DND-41 (cell line): ENCODE measurements at regions not wholly inside any gene's neighbourhood (a gene's known extent, or its start where the extent isn't known, plus 50 kb on each side); places are given as distances from the start of the nearest gene placed in this dataset.
"Not testable (repeated sequence)": the region's sequence is repeated elsewhere in the genome, so short reads cannot be mapped to it uniquely, and the experiment has no call there.

ENCODE experiments used
- ATAC-seq: fragments of 200-7000 bp; cut with Tn5 transposase; 3 replicates; pipeline ENCODE4 v1.9.1; 2021; ENCODE audit warnings: low read depth; ENCODE audit not compliant: insufficient read depth
- DNase-seq: peaks from one replicate; pipeline ENCODE4 v3.0.0-alpha.2; 2020
- H2AFZ ChIP-seq: 2 replicates; pipeline ENCODE4 v1.6.0; 2012; ENCODE audit warnings: low read depth, low read length
- H3K27ac ChIP-seq: 2 replicates; pipeline ENCODE4 v1.5.1; 2012; ENCODE audit warnings: low read length, inconsistent platforms
- H3K27me3 ChIP-seq: fragments of 200-600 bp; sonication (generic); 2 replicates; pipeline ENCODE4 v1.6.0; 2012; ENCODE audit warnings: low read length, mild to moderate bottlenecking, inconsistent platforms; ENCODE audit not compliant: insufficient read depth, poor library complexity
- H3K36me3 ChIP-seq: 2 replicates; pipeline ENCODE4 v1.5.1; 2012; ENCODE audit warnings: low read length, inconsistent platforms; ENCODE audit not compliant: insufficient read depth
- H3K4me1 ChIP-seq: 2 replicates; pipeline ENCODE4 v1.5.1; 2012; ENCODE audit warnings: mild to moderate bottlenecking, low read length; ENCODE audit not compliant: insufficient read depth
- H3K4me2 ChIP-seq: 2 replicates; pipeline ENCODE4 v1.6.0; 2012; ENCODE audit warnings: mild to moderate bottlenecking, moderate library complexity, low read length, inconsistent platforms; ENCODE audit not compliant: insufficient read depth
- H3K4me3 ChIP-seq, 2 experiments: fragments of 200-600 bp in 1 of 2; shearing (Covaris generic) in 1 of 2; 2 replicates each; pipeline ENCODE4 v1.5.1; 2012 to 2016; ENCODE audit warnings: inconsistent platforms in 2 of 2, low read length in 2 of 2, mild to moderate bottlenecking in 2 of 2, low read depth in 1 of 2, moderate library complexity in 1 of 2
- H3K79me2 ChIP-seq: 2 replicates; pipeline ENCODE4 v1.6.0; 2012; ENCODE audit warnings: low read length, inconsistent platforms; ENCODE audit not compliant: insufficient read depth
- H3K9ac ChIP-seq: 2 replicates; pipeline ENCODE4 v1.6.0; 2012; ENCODE audit warnings: low read depth, mild to moderate bottlenecking, inconsistent platforms, low read length, moderate library complexity
- H3K9me3 ChIP-seq: 2 replicates; pipeline ENCODE4 v1.5.1; 2012; ENCODE audit warnings: low read length, moderate library complexity, mild to moderate bottlenecking, inconsistent platforms; ENCODE audit not compliant: insufficient read depth, severe bottlenecking
- H4K20me1 ChIP-seq: 2 replicates; pipeline ENCODE4 v1.6.0; 2012; ENCODE audit warnings: low read length; ENCODE audit not compliant: insufficient read depth
- CTCF ChIP-seq: IDR thresholded peaks from 2 replicates; pipeline ENCODE4 v1.5.1; 2012; ENCODE audit warnings: borderline replicate concordance, low read length, moderate library complexity, mild to moderate bottlenecking; ENCODE audit not compliant: poor library complexity, severe bottlenecking; ENCODE audit errors: extremely low read depth
- EZH2 ChIP-seq: IDR thresholded peaks from 3 replicates; pipeline ENCODE4 v1.6.1; 2012; ENCODE audit warnings: borderline replicate concordance, low read depth, mild to moderate bottlenecking, moderate library complexity, low read length, inconsistent platforms; ENCODE audit not compliant: severe bottlenecking

- Histone ChIP-seq H4K20me1 (no peaks in the 10 kb centered on the region), H3K4me2 (no peak overlapping the region), H3K36me3 (peaks cover 8% of the 10 kb centered on the region; the same call in 1 of the 2 replicates), H3K9ac (no peak overlapping the region), H3K4me1 (no peaks in the 10 kb centered on the region), H2AFZ (no peak overlapping the region), H3K27me3 (no peaks in the 10 kb centered on the region), H3K4me3 (no peak overlapping the region), H3K27ac (no peak overlapping the region), H3K9me3 (no peaks in the 10 kb centered on the region), H3K79me2 (no peaks in the 10 kb centered on the region)
- TF ChIP-seq CTCF (no peak), EZH2 (no peak)
- ATAC-seq (no peak), DNase-seq (no peak)
Observed at GRCh38 chr14:35174342-35174741, 52.0 kb downstream of the PRORP start.

GRCh38 chr14:35180179-35180578 lies 57.8 kb downstream of the PRORP start:
- Histone ChIP-seq H3K9me3 (no peaks in the 10 kb centered on the region), H3K4me1 (no peaks in the 10 kb centered on the region), H3K4me2 (no peak overlapping the region), H3K79me2 (no peaks in the 10 kb centered on the region), H3K4me3 (no peak overlapping the region), H3K9ac (no peak overlapping the region), H4K20me1 (no peaks in the 10 kb centered on the region), H3K36me3 (peaks cover 3% of the 10 kb centered on the region; the same call in 1 of the 2 replicates), H3K27ac (no peak overlapping the region), H3K27me3 (no peaks in the 10 kb centered on the region), H2AFZ (no peak overlapping the region)
- no peak for DNase-seq
- ATAC-seq = no peak
- no peak for TF ChIP-seq CTCF
- TF ChIP-seq EZH2 = no peak

GRCh38 chr14:35184891-35185290 lies 62.5 kb downstream of the PRORP start:
- not testable (repeated sequence) for H3K9ac ChIP-seq, H2AFZ ChIP-seq, H4K20me1 ChIP-seq, H3K27me3 ChIP-seq, H3K9me3 ChIP-seq, H3K4me1 ChIP-seq, DNase-seq, H3K4me2 ChIP-seq, H3K4me3 ChIP-seq, H3K27ac ChIP-seq, H3K79me2 ChIP-seq, ATAC-seq
- peaks cover 11% of the 10 kb centered on the region; the same call in 1 of the 2 replicates for H3K36me3 ChIP-seq

- no peak for ATAC-seq
- no peaks in the 10 kb centered on the region for H4K20me1 ChIP-seq
Observed at GRCh38 chr14:35189422-35189821, 67.1 kb downstream of the PRORP start.

More at GRCh38 chr14:35189422-35189821, 67.1 kb downstream of the PRORP start:
- peaks cover 15% of the 10 kb centered on the region; the same call in 1 of the 2 replicates for H3K36me3 ChIP-seq
- no peaks in the 10 kb centered on the region for H3K27me3 ChIP-seq
- DNase-seq = no peak
- H3K9me3 ChIP-seq = no peaks in the 10 kb centered on the region
- H3K4me2 ChIP-seq = no peak overlapping the region
- no peak overlapping the region for H3K9ac ChIP-seq
- H3K4me1 ChIP-seq = no peaks in the 10 kb centered on the region
- H2AFZ ChIP-seq = no peak overlapping the region
- no peak overlapping the region for H3K27ac ChIP-seq
- H3K79me2 ChIP-seq = no peaks in the 10 kb centered on the region
- TF ChIP-seq CTCF (no peak), EZH2 (no peak)
- no peak overlapping the region for H3K4me3 ChIP-seq
